ENCODE measurements at regions not wholly inside any gene's neighbourhood (a gene's known extent, or its start where the extent isn't known, plus 50 kb on each side); places are given as distances from the start of the nearest gene placed in this dataset.

DNA sequence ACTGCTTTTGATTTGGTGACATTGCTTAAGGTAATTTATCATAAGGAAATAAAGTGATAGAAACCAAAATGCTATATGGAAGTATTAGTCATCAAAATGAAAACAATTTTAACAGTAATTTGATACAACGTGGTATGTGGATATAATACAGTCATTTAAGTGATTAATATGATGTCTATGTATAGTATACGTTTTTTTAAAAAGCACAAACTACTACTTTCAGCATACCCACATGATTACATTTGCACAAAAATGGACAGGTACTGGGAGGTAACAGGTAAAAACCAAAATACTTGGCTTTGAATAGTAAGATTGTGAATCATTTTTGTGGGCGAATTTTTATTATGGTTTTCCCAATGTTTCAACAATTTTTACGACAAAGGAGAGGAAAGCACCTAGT is 97.6 kb downstream of the OGFRL1 start:
- SMC1A ChIA-PET (ENCODE audit: uncharacterized antibody, unreplicated experiment): interaction anchor here (1.0 to 2.1 kb wide), 7 partner anchors 9 to 163 kb away, joined by 3 to 9 read pairs (median 5); no protein-coding TSS in a partner anchor
- H2AFZ ChIP-seq (ENCODE audit: control insufficient read depth, low read depth, low read length): no peak overlapping the region
- H4K20me1 ChIP-seq (ENCODE audit: control insufficient read depth, insufficient read depth): no peaks in the 10 kb centered on the region
- H3K4me1 ChIP-seq (ENCODE audit: control insufficient read depth, insufficient read depth, low read length): no peaks in the 10 kb centered on the region
- CTCF ChIA-PET: interaction anchor here (0.6 to 2.5 kb wide), 7 partner anchors 10 to 1941 kb away, joined by 3 to 17 read pairs (median 5); no protein-coding TSS in a partner anchor
- no peak overlapping the region for H3K27ac ChIP-seq (ENCODE audit: control insufficient read depth, insufficient read depth)
- BruUV-seq (replicated peaks): no TSS peak
- DNase-seq (ENCODE audit: low read depth, low spot score) (no peak), FAIRE-seq (no peak), ATAC-seq (no peak)
- intact Hi-C loops (cut with micrococcal nuclease; ENCODE audit: unreplicated experiment): no loop called here
- H3K4me2 ChIP-seq (ENCODE audit: control insufficient read depth, insufficient read depth): no peak overlapping the region
- RAD21 ChIA-PET (ENCODE audit: unreplicated experiment): interaction anchor here (1.0 kb wide), 1 partner anchor 146 kb away, joined by 3 read pairs; no protein-coding TSS in a partner anchor
- TF ChIP-seq, protein P1, sequence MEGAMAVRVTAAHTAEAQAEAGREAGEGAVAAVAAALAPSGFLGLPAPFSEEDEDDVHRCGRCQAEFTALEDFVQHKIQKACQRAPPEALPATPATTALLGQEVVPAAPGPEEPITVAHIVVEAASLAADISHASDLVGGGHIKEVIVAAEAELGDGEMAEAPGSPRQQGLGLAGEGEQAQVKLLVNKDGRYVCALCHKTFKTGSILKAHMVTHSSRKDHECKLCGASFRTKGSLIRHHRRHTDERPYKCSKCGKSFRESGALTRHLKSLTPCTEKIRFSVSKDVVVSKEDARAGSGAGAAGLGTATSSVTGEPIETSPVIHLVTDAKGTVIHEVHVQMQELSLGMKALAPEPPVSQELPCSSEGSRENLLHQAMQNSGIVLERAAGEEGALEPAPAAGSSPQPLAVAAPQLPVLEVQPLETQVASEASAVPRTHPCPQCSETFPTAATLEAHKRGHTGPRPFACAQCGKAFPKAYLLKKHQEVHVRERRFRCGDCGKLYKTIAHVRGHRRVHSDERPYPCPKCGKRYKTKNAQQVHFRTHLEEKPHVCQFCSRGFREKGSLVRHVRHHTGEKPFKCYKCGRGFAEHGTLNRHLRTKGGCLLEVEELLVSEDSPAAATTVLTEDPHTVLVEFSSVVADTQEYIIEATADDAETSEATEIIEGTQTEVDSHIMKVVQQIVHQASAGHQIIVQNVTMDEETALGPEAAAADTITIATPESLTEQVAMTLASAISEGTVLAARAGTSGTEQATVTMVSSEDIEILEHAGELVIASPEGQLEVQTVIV (IDR thresholded peaks at IDR 0.05; ENCODE audit: borderline replicate concordance, partially characterized antibody): no peak
- TF ChIP-seq POLR2AphosphoS5 (IDR thresholded peaks at IDR 0.05; ENCODE audit: low read length) (no peak), YBX1 (IDR thresholded peaks at IDR 0.05) (no peak), SMARCA5 (IDR thresholded peaks at IDR 0.05) (no peak), MTA3 (IDR thresholded peaks at IDR 0.05; ENCODE audit: borderline replicate concordance, low read length) (no peak), HCFC1 (IDR thresholded peaks at IDR 0.05; ENCODE audit: low read length) (no peak), JUND (IDR thresholded peaks at IDR 0.05; ENCODE audit: low read depth, low read length) (no peak)
- TF ChIP-seq, protein P2, sequence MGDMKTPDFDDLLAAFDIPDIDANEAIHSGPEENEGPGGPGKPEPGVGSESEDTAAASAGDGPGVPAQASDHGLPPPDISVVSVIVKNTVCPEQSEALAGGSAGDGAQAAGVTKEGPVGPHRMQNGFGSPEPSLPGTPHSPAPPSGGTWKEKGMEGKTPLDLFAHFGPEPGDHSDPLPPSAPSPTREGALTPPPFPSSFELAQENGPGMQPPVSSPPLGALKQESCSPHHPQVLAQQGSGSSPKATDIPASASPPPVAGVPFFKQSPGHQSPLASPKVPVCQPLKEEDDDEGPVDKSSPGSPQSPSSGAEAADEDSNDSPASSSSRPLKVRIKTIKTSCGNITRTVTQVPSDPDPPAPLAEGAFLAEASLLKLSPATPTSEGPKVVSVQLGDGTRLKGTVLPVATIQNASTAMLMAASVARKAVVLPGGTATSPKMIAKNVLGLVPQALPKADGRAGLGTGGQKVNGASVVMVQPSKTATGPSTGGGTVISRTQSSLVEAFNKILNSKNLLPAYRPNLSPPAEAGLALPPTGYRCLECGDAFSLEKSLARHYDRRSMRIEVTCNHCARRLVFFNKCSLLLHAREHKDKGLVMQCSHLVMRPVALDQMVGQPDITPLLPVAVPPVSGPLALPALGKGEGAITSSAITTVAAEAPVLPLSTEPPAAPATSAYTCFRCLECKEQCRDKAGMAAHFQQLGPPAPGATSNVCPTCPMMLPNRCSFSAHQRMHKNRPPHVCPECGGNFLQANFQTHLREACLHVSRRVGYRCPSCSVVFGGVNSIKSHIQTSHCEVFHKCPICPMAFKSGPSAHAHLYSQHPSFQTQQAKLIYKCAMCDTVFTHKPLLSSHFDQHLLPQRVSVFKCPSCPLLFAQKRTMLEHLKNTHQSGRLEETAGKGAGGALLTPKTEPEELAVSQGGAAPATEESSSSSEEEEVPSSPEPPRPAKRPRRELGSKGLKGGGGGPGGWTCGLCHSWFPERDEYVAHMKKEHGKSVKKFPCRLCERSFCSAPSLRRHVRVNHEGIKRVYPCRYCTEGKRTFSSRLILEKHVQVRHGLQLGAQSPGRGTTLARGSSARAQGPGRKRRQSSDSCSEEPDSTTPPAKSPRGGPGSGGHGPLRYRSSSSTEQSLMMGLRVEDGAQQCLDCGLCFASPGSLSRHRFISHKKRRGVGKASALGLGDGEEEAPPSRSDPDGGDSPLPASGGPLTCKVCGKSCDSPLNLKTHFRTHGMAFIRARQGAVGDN (IDR thresholded peaks at IDR 0.05): no peak
- TF ChIP-seq, protein P3, sequence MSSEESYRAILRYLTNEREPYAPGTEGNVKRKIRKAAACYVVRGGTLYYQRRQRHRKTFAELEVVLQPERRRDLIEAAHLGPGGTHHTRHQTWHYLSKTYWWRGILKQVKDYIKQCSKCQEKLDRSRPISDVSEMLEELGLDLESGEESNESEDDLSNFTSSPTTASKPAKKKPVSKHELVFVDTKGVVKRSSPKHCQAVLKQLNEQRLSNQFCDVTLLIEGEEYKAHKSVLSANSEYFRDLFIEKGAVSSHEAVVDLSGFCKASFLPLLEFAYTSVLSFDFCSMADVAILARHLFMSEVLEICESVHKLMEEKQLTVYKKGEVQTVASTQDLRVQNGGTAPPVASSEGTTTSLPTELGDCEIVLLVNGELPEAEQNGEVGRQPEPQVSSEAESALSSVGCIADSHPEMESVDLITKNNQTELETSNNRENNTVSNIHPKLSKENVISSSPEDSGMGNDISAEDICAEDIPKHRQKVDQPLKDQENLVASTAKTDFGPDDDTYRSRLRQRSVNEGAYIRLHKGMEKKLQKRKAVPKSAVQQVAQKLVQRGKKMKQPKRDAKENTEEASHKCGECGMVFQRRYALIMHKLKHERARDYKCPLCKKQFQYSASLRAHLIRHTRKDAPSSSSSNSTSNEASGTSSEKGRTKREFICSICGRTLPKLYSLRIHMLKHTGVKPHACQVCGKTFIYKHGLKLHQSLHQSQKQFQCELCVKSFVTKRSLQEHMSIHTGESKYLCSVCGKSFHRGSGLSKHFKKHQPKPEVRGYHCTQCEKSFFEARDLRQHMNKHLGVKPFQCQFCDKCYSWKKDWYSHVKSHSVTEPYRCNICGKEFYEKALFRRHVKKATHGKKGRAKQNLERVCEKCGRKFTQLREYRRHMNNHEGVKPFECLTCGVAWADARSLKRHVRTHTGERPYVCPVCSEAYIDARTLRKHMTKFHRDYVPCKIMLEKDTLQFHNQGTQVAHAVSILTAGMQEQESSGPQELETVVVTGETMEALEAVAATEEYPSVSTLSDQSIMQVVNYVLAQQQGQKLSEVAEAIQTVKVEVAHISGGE (CRISPR knock-in tag; IDR thresholded peaks at IDR 0.05): no peak
- no peaks in the 10 kb centered on the region for H3K9me3 ChIP-seq (replicated peaks; ENCODE audit: control insufficient read depth, insufficient read depth, low read length)
- no peaks in the 10 kb centered on the region for H3K27me3 ChIP-seq (replicated peaks in 1 of 2; ENCODE audit: control insufficient read depth in 2 of 2, insufficient read depth in 2 of 2, low read length in 1 of 2)
- H3K9ac ChIP-seq (ENCODE audit: control insufficient read depth, insufficient read depth, low read length): no peak overlapping the region
- in situ Hi-C loops (cut with MboI): loop anchor here (5.0 to 10.0 kb wide), 2 partner anchors 121 to 699 kb away; no protein-coding TSS in a partner anchor
- no peaks in the 10 kb centered on the region for H3K79me2 ChIP-seq (ENCODE audit: control insufficient read depth, insufficient read depth, low read length)
- POLR2A ChIA-PET: no interaction called here
- H3K36me3 ChIP-seq (ENCODE audit: control insufficient read depth in 2 of 2, insufficient read depth in 2 of 2, low read length in 1 of 2): no peaks in the 10 kb centered on the region
- WGBS (ENCODE audit: insufficient coverage, insufficient replicate concordance, low lambda C conversion rate, missing lambda C conversion rate): 19% methylated on average over 4 of the region's 4 CpGs
- no peak overlapping the region for H3K4me3 ChIP-seq
